Aorta (tissue), 5 donors: ENCODE measurements at regions not wholly inside any gene's neighbourhood (a gene's known extent, or its start where the extent isn't known, plus 50 kb on each side); places are given as distances from the start of the nearest gene placed in this dataset.

ENCODE experiments used
- ATAC-seq: fragments of 200-7000 bp; cut with Tn5 transposase; one replicate; pipeline ENCODE4 v1.9.1; 2022; ENCODE audit warnings: moderate library complexity; ENCODE audit not compliant: low FRiP score
- DNase-seq, 2 donors: peaks; one replicate each; pipeline ENCODE4 v3.0.0-alpha.2; 2020
- H3K27ac ChIP-seq, 2 donors: one replicate each; pipeline ENCODE4 v1.5.1; 2013; ENCODE audit warnings: low read length in 2 of 2, mild to moderate bottlenecking in 2 of 2, moderate library complexity in 2 of 2, control low read depth in 1 of 2, inconsistent platforms in 1 of 2, low read depth in 1 of 2
- H3K27me3 ChIP-seq, 2 donors: one replicate each; pipeline ENCODE4 v1.6.1; 2013; ENCODE audit warnings: control low read depth in 1 of 2, low read length in 1 of 2, mild to moderate bottlenecking in 1 of 2, moderate library complexity in 1 of 2; ENCODE audit not compliant: insufficient read depth in 2 of 2, control insufficient read depth in 1 of 2
- H3K36me3 ChIP-seq, 2 donors: one replicate each; pipeline ENCODE4 v1.6.1; 2013; ENCODE audit warnings: control low read depth in 1 of 2, low read length in 1 of 2, mild to moderate bottlenecking in 1 of 2; ENCODE audit not compliant: insufficient read depth in 2 of 2, control insufficient read depth in 1 of 2
- H3K4me1 ChIP-seq, 2 donors: one replicate each; pipeline ENCODE4 v1.6.1; 2013; ENCODE audit warnings: low read length in 2 of 2, control low read depth in 1 of 2, mild to moderate bottlenecking in 1 of 2, moderate library complexity in 1 of 2; ENCODE audit not compliant: insufficient read depth in 2 of 2, control insufficient read depth in 1 of 2
- H3K4me3 ChIP-seq, 2 donors: one replicate each; pipeline ENCODE4 v1.5.1; 2013; ENCODE audit warnings: low read length in 2 of 2, control low read depth in 1 of 2, mild to moderate bottlenecking in 1 of 2
- H3K9me3 ChIP-seq: one replicate; pipeline ENCODE4 v1.6.1; 2013; ENCODE audit warnings: mild to moderate bottlenecking, low read length; ENCODE audit not compliant: control insufficient read depth
- WGBS, 2 donors: extraction: QIAGEN DNeasy Blood & Tissue Kit; methylation state at CpG; one replicate each; pipeline ENCODE4 v1.1.7; 2013; 5-methylcytosine and 5-hydroxymethylcytosine counted together
- intact Hi-C, 2 donors: fragments of 100-400 bp; cut with DNase I; formaldehyde crosslinking; loops; one replicate each; pipeline versions ENCODE4 v1.14.2 to v1.15.0; 2022
- donor health status: healthy with polysubstance abuse.
- donor health status: Bipolar disorder and iron deficiency.
- donor health status: DM: no; HTN: no; CAD: no.
- donor health status: DM: no; HTN: no; CAD: no.
- donor health status: DM: yes; HTN: yes; CAD: no.

DNA sequence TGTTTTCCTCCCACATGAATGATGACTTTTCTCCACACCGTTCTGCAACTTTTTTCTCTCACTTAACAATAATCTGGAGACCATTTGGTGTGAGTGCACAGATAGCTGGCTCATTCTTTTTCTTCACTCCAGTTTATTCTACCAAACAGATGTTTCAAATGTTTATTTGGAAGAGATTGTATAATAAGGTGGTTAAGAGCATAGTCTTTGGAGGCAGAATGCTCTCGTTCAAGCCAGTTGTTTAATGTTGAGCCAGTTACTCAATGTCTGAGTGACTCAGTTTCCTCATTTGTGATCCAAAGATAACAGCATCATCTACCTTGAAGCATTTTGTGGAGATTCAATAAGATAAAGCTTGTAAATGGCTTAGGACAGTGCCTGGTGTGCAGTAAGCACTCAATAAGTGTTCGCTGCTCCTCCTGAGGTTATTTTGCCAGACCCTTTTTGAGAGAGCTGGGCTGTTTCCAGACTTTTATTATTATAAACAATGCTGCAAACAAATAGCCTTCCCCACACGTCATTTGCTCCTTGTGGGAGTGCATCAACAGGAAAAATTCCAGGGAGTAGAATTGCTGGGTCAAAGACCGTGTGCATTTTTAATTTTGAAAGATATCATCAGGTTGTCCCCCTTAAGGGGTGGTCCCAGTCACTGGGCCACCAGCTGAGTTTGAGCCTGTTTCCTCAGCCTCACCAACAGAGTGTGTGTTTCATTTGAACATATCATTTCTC is 70.6 kb downstream of the VEGFA start:
- Histone ChIP-seq H3K4me1 (no peaks in the 10 kb centered on the region), H3K27me3 (no peaks in the 10 kb centered on the region), H3K9me3 (no peaks in the 10 kb centered on the region), H3K36me3 (no peaks in the 10 kb centered on the region), H3K27ac (no peak overlapping the region), H3K4me3 (no peak overlapping the region)
- ATAC-seq (no peak), DNase-seq (no peak)
- intact Hi-C loops: no loop called here
- 66% methylated on average over 5 of the region's 5 CpGs for WGBS, 2 donors

DNA sequence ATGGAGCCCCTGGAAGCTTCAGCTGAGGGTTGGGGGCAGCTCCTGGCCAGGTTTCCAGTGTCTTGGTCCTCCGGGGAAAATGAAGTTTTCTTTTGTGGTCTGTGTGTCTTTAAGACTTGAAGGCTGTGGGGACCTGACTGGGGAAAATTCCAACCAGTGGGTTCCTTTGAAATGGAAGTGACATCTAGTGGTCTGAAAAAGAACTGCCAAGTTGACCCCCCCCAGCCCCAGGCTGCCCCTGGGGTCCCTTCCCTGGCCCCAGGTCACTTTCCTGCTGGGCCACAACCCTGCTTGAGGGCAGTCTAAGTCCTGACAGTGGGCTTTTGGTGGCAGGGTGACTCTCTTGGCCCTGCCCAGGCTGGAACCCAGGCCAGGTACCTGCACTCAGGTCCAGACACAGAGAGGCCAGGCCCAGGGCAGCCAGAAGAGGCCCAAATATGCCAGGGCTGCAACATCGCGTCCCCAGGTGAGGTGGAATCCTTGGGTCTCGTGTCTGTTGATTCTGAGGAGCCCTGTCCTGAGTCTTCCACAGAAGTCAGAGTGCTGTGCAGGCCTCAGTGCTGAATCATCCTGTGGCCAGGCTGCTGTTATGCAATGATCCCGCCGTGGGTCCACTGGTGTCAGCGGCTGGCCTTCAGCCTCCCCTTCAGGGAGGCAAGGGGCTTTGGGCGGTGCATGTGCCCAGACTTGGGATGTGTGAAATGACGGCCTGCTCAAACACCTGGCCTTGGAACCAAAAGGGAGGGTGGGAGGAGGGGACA is 68.4 kb downstream of the VEGFA start:
- H3K4me1 ChIP-seq: no peaks in the 10 kb centered on the region
- DNase-seq (peak in 1 of 2 donors; percentile 68), ATAC-seq (peak; percentile 85)
- no peak overlapping the region for H3K27ac ChIP-seq
- no peaks in the 10 kb centered on the region for H3K27me3 ChIP-seq
- intact Hi-C loops: no loop called here
- H3K36me3 ChIP-seq: no peaks in the 10 kb centered on the region
- no peaks in the 10 kb centered on the region for H3K9me3 ChIP-seq
- no peak overlapping the region for H3K4me3 ChIP-seq
- 81 to 86% methylated on average over 9 of the region's 9 CpGs for WGBS, 2 donors

DNA sequence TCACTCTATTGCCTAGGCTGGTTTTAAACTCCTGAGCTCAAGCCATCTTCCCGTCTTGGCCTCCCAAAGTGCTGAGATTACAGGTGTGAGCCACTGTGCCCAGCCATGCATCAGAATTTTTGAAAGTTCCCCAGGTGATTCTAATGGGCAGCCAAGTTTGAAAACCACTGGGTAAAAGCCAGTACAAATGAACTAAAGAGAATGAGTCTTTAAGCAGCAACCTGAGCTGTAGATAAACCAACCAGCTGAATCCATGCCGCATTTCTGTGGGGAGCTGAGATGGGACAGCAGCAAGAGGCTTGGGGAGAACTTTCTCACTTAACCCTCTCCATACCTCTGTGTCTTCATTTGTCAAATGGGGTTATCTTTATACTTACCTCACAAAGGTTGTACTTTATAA is 67.5 kb downstream of the VEGFA start:
- WGBS, 2 donors: 0% methylated on average over 2 of the region's 2 CpGs
- Histone ChIP-seq H3K4me3 (no peak overlapping the region), H3K27me3 (no peaks in the 10 kb centered on the region), H3K4me1 (no peaks in the 10 kb centered on the region), H3K9me3 (no peaks in the 10 kb centered on the region), H3K36me3 (no peaks in the 10 kb centered on the region), H3K27ac (no peak overlapping the region)
- intact Hi-C loops: no loop called here
- ATAC-seq (no peak), DNase-seq (no peak)

DNA sequence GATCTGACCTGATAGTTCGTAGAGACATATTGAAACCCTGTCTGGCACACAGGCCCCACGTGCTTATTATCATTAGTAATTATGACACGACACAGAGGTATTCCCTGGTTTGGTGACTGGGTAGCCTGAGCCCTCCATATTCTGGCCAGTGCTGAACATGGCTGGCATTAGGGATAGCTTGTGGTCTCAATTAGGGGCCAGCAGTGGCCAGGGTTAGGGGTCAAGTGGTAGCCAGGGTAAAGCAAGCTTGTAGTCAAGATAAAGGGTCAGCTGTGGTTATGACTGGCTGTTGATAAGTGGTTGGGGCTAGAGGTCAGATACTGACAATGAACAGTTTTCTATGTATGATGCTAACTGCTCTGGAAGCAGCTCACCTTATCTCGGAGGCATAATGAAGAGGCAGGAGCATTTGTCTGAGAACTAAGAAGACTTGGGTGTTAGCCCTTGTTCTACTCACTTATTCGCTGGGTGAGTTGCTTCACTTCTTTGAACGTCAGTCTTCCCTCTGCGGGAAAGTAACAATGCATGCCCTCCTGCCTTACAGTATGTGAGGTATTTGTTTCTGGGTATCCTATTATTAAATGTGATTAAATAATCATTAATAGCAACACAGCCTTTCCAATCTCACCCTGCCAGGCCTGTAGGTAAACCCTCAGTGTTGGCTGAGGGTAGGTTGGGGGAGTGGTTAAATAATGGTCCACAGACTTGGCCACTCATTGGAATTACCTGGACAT is 66.7 kb downstream of the VEGFA start:
- Histone ChIP-seq H3K4me3 (no peak overlapping the region), H3K27ac (no peak overlapping the region), H3K4me1 (no peaks in the 10 kb centered on the region), H3K27me3 (no peaks in the 10 kb centered on the region), H3K9me3 (no peaks in the 10 kb centered on the region), H3K36me3 (no peaks in the 10 kb centered on the region)
- ATAC-seq: no peak
- intact Hi-C loops: no loop called here
- WGBS, 2 donors: 88 to 90% methylated on average over 7 of the region's 7 CpGs
- DNase-seq: peak in 1 of 2 donors; percentile 4
